Epithelial cell of esophagus (primary cell): ENCODE measurements at regions not wholly inside any gene's neighbourhood (a gene's known extent, or its start where the extent isn't known, plus 50 kb on each side); places are given as distances from the start of the nearest gene placed in this dataset.

Source experiments
- DNase-seq: peaks from one replicate; pipeline ENCODE4 v3.0.0; 2010; ENCODE audit warnings: low read depth
- H3K4me3 ChIP-seq: 2 replicates; pipeline ENCODE4 v1.5.1; 2011; ENCODE audit warnings: mild to moderate bottlenecking, low read length, control low read depth
- TF ChIP-seq, protein P1 (sequence below): IDR thresholded peaks from 2 replicates; pipeline ENCODE4 v1.5.1; 2011; ENCODE audit warnings: low read depth, mild to moderate bottlenecking, low read length, control low read depth, inconsistent platforms; ENCODE audit not compliant: insufficient read depth; ENCODE audit errors: missing control alignments

GRCh38 chr2:236408090-236408489 lies 143.9 kb upstream of the ASB18 start:
- H3K4me3 ChIP-seq, result no peak overlapping the region
- TF ChIP-seq, protein P1, sequence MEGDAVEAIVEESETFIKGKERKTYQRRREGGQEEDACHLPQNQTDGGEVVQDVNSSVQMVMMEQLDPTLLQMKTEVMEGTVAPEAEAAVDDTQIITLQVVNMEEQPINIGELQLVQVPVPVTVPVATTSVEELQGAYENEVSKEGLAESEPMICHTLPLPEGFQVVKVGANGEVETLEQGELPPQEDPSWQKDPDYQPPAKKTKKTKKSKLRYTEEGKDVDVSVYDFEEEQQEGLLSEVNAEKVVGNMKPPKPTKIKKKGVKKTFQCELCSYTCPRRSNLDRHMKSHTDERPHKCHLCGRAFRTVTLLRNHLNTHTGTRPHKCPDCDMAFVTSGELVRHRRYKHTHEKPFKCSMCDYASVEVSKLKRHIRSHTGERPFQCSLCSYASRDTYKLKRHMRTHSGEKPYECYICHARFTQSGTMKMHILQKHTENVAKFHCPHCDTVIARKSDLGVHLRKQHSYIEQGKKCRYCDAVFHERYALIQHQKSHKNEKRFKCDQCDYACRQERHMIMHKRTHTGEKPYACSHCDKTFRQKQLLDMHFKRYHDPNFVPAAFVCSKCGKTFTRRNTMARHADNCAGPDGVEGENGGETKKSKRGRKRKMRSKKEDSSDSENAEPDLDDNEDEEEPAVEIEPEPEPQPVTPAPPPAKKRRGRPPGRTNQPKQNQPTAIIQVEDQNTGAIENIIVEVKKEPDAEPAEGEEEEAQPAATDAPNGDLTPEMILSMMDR, result no peak

GRCh38 chr2:236408786-236409185 lies 144.6 kb upstream of the ASB18 start:
- no peak overlapping the region for H3K4me3 ChIP-seq
- TF ChIP-seq, protein P1, result no peak

More at GRCh38 chr2:236408090-236408489, 143.9 kb upstream of the ASB18 start:
- no peak for DNase-seq

DNA sequence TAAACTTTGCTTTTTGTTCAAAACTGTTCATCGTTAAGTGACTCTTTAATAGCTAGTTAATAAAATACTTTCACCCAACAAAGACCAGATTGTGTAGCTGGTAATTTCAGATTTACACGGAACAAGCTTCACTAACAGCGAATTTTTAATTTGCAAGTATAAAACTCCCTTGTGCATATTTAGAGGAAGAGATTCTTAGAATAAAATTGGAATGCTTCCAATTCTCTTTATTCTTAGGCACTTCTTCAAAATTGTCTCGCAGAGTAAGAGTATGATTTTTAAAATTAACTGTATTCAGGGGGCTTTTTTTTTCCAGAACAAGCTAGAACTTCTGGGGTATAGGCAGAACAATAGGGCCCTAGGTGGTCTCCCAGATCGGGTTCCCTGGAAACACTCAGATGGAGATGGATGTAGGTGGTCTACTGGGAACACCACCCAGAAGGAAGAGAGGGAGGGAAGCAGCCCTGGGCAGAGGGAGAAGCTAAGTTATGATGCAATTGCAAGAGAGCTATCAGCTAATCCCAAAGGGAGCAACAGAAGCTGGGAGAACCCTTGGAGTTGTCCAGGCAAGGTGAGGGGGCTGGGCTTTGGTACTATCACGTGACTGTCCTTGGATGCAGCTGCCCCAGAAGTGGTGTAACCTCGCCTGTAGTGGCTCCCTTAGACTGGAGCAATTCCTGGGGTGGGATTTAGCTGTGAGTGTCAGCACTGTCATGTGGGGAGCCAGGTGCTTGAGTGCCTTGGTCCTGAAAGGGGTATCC lies 151.7 kb upstream of the ASB18 start:
- DNase-seq, result no peak
- TF ChIP-seq, protein P1, result no peak
- H3K4me3 ChIP-seq, result no peak overlapping the region

More at GRCh38 chr2:236408786-236409185, 144.6 kb upstream of the ASB18 start:
- no peak for DNase-seq

DNA sequence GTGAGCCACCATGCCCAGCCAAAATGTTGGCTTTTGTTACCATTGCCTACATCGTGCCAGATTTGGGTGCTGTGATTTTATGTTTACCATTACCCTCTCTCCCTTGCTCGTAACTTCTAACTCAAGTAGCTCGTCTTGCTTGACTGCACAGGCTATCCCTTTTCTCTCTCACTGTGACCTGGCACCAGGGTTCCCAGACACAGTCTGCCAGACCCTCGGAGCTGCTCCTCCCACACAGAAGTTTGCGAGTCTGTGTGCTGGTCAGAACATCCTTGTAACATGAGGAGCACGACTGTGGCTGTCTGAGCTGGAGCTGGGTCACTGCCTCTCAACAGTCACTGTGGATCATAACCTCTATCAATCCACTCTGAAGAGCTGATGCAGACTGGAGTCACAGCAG lies 152.5 kb upstream of the ACKR3 start:
- TF ChIP-seq, protein P1, result no peak
- no peak overlapping the region for H3K4me3 ChIP-seq
- DNase-seq, result no peak

- no peak for DNase-seq
- TF ChIP-seq, protein P1, result no peak
- no peak overlapping the region for H3K4me3 ChIP-seq
Measured at GRCh38 chr2:236430584-236430983, 139.0 kb upstream of the ACKR3 start.

GRCh38 chr2:236434593-236434992 lies 135.0 kb upstream of the ACKR3 start:
- no peak for DNase-seq
- TF ChIP-seq, protein P1, result no peak
- H3K4me3 ChIP-seq, result no peak overlapping the region
